Hepatocyte (in vitro differentiated cells): ENCODE measurements at regions not wholly inside any gene's neighbourhood (a gene's known extent, or its start where the extent isn't known, plus 50 kb on each side); places are given as distances from the start of the nearest gene placed in this dataset.
A peak's percentile ranks its signal among the peaks of the same experiment; 100 is the strongest.

Source experiments
- DNase-seq: peaks from one replicate; pipeline ENCODE4 v3.0.0-alpha.2; 2016; ENCODE audit warnings: low spot score
- H2AFZ ChIP-seq: fragments of 200-600 bp; sonication (generic); 2 replicates; pipeline ENCODE4 v1.6.0; 2016; ENCODE audit warnings: antibody characterized with exemption, mild to moderate bottlenecking
- H3K27ac ChIP-seq: fragments of 200-600 bp; sonication (generic); 2 replicates; pipeline ENCODE4 v1.5.1; 2016; ENCODE audit warnings: mild to moderate bottlenecking
- H3K27me3 ChIP-seq: fragments of 200-600 bp; sonication (generic); 2 replicates; pipeline ENCODE4 v1.6.1; 2016
- H3K36me3 ChIP-seq: fragments of 200-600 bp; sonication (generic); replicated peaks from 2 replicates; pipeline ENCODE4 v1.5.1; 2016; ENCODE audit warnings: low read depth; ENCODE audit not compliant: insufficient read depth
- H3K4me1 ChIP-seq: fragments of 200-600 bp; sonication (generic); 2 replicates; pipeline ENCODE4 v1.5.1; 2016; ENCODE audit warnings: mild to moderate bottlenecking, moderate library complexity; ENCODE audit not compliant: insufficient read depth
- H3K4me2 ChIP-seq: fragments of 200-600 bp; sonication (generic); 2 replicates; pipeline ENCODE4 v1.6.0; 2016
- H3K4me3 ChIP-seq: fragments of 200-600 bp; sonication (generic); 2 replicates; pipeline ENCODE4 v1.5.1; 2016; ENCODE audit warnings: mild to moderate bottlenecking
- H3K79me2 ChIP-seq: fragments of 200-600 bp; sonication (generic); 2 replicates; pipeline ENCODE4 v1.6.0; 2017; ENCODE audit warnings: mild to moderate bottlenecking
- H3K9me2 ChIP-seq: fragments of 200-600 bp; sonication (generic); replicated peaks from 2 replicates; pipeline ENCODE4 v1.6.0; 2017; ENCODE audit warnings: mild to moderate bottlenecking; ENCODE audit not compliant: insufficient read depth
- H3K9me3 ChIP-seq: fragments of 200-600 bp; sonication (generic); 2 replicates; pipeline ENCODE4 v1.5.1; 2016; ENCODE audit warnings: low read depth, mild to moderate bottlenecking
- H4K20me1 ChIP-seq: fragments of 200-600 bp; sonication (generic); 2 replicates; pipeline ENCODE4 v1.6.0; 2016; ENCODE audit warnings: mild to moderate bottlenecking; ENCODE audit not compliant: insufficient read depth, poor library complexity, severe bottlenecking
- CTCF ChIP-seq: fragments of 200-600 bp; sonication (generic); IDR thresholded peaks from 2 replicates; pipeline ENCODE4 v1.5.1; 2016; ENCODE audit warnings: antibody characterized with exemption, mild to moderate bottlenecking; ENCODE audit not compliant: poor library complexity
- EZH2 ChIP-seq: fragments of 200-600 bp; sonication (generic); IDR thresholded peaks from 2 replicates; pipeline ENCODE4 v1.6.1; 2016; ENCODE audit warnings: antibody characterized with exemption, mild to moderate bottlenecking, borderline replicate concordance
- EZH2phosphoT487 ChIP-seq: fragments of 200-600 bp; sonication (generic); IDR thresholded peaks from one replicate; pipeline ENCODE4 v1.6.1; 2018; ENCODE audit warnings: antibody characterized with exemption, mild to moderate bottlenecking, low read depth, moderate library complexity; ENCODE audit not compliant: unreplicated experiment, severe bottlenecking
- WGBS: methylation state at CpG from one replicate; pipeline ENCODE4 v1.1.6; 2016; ENCODE audit warnings: low lambda C conversion rate; ENCODE audit errors: missing lambda C conversion rate; 5-methylcytosine and 5-hydroxymethylcytosine counted together

DNA sequence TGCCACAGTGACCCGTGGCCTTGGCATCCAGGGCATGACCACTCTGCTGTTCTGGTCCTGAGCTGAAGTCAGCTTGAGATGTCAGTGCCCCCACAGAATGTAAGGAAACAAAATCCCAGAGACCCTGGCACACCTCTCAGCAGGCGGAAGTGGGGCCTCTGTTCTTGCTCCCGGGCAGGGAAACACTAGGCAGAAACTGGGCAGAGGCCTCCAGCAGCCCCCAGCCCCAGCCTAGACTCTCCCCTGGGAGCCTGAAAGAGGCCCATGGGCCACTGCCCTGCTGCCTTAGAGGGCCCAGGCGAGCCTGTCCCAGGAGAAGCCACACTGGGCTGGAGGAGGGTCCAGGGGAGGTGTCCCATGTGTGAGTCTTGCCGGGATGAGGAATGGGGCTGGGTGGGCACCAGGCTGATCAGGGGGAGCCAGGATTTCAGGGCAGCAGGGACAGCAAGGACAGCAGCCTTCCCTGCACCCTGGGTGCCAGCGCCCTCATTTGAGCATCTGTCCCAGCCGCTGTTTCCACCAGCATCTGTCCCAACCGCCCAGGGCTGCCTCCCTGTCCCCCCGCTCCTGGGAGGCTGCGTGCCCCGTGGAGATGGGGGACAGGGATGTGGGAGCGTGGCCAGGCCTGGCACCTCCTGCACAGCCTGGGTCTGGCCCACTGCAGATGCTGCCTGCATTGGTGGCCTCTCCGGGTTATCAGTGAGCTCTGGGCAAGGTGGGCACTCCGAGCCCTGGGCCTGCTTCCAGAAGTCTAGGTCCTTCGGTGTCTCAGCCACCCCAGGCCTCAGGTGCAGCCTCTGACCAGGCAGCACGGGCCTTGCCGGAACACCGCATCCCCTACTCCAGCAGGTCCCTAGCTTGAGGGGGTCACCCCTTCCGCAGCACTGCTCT, 1072.4 kb downstream of the BRD1 start:
- DNase-seq: peak; percentile 2
- no peaks in the 10 kb centered on the region for H3K27me3 ChIP-seq
- H3K4me1 ChIP-seq: no peaks in the 10 kb centered on the region
- no peak overlapping the region for H3K4me2 ChIP-seq
- no peak for TF ChIP-seq EZH2
- TF ChIP-seq CTCF: no peak
- no peak for TF ChIP-seq EZH2phosphoT487
- 93% methylated on average over 19 of the region's 19 CpGs for WGBS
- no peak overlapping the region for H2AFZ ChIP-seq
- H4K20me1 ChIP-seq: no peaks in the 10 kb centered on the region
- H3K9me3 ChIP-seq: no peaks in the 10 kb centered on the region
- H3K9me2 ChIP-seq: no peaks in the 10 kb centered on the region
- H3K36me3 ChIP-seq: no peaks in the 10 kb centered on the region
- no peak overlapping the region for H3K4me3 ChIP-seq
- no peaks in the 10 kb centered on the region for H3K79me2 ChIP-seq
- H3K27ac ChIP-seq: no peak overlapping the region

- Histone ChIP-seq H3K9me3 (no peaks in the 10 kb centered on the region), H4K20me1 (no peaks in the 10 kb centered on the region)
- DNase-seq: peak; percentile 2
Observed at GRCh38 chr22:48754611-48755058, 1073.0 kb downstream of the BRD1 start.

DNA sequence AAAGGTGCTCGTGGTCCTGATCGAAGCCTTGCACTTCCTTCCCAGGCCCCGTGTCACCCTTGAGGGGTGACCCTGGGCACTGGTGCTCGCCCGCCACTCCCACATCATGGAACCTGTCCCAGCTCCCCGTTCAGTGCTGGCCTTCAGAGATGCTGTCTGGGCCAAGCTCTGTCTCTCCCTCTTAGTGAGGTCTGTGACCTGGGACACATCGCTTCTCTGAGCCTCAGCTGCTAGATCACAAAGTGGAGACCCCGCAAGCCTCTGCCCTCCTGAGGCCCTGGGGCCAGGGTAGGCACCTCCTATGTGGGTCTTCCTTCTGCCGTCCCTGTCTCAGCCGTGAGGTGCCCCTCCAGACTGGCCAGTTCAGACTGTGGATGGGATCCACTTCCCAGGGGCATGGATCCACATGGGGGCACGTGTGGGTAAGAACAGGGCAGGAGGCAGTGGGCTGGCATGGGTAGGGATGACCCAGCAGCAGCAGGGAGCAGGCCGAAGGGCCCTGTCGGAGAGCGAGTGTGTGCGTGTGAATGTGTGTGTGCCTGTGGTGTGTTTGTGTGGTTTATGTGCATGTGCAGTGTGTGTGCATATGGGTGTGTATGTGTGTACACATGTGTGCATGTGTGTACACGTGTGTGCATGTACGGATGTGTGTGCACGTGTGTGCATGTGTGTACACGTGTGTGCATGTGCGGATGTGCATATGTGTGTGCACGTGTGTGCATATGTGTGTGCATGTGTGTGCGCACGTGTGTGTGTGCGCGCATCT, 1073.7 kb downstream of the BRD1 start:
- Histone ChIP-seq H3K9me3 (no peaks in the 10 kb centered on the region), H3K4me2 (no peak overlapping the region), H2AFZ (no peak overlapping the region), H3K36me3 (no peaks in the 10 kb centered on the region), H3K4me3 (no peak overlapping the region), H3K79me2 (no peaks in the 10 kb centered on the region), H4K20me1 (no peaks in the 10 kb centered on the region), H3K27me3 (no peaks in the 10 kb centered on the region), H3K4me1 (no peaks in the 10 kb centered on the region), H3K27ac (no peak overlapping the region), H3K9me2 (no peaks in the 10 kb centered on the region)
- WGBS: 96% methylated on average over 25 of the region's 25 CpGs
- no peak for TF ChIP-seq CTCF
- no peak for TF ChIP-seq EZH2
- no peak for TF ChIP-seq EZH2phosphoT487
- no peak for DNase-seq

More at GRCh38 chr22:48754611-48755058, 1073.0 kb downstream of the BRD1 start:
- no peaks in the 10 kb centered on the region for H3K4me1 ChIP-seq
- WGBS: 93% methylated on average over 2 of the region's 10 CpGs
- H3K36me3 ChIP-seq: no peaks in the 10 kb centered on the region
- H3K79me2 ChIP-seq: no peaks in the 10 kb centered on the region
- no peak overlapping the region for H3K27ac ChIP-seq
- H2AFZ ChIP-seq: no peak overlapping the region
- H3K4me2 ChIP-seq: no peak overlapping the region
- no peaks in the 10 kb centered on the region for H3K9me2 ChIP-seq
- TF ChIP-seq EZH2 (no peak), CTCF (no peak)
- H3K27me3 ChIP-seq: no peaks in the 10 kb centered on the region
- no peak overlapping the region for H3K4me3 ChIP-seq
